ENCODE measurements at regions not wholly inside any gene's neighbourhood (a gene's known extent, or its start where the extent isn't known, plus 50 kb on each side); places are given as distances from the start of the nearest gene placed in this dataset.
"Not testable (repeated sequence)": the region's sequence is repeated elsewhere in the genome, so short reads cannot be mapped to it uniquely, and the experiment has no call there.

- H3K27ac ChIP-seq (ENCODE audit: insufficient read depth, low read depth, low read length, poor library complexity, severe bottlenecking): no peak overlapping the region
- no peaks in the 10 kb centered on the region for H3K27me3 ChIP-seq (ENCODE audit: control insufficient read depth, insufficient read depth, low read length, poor library complexity, severe bottlenecking)
- H3K36me3 ChIP-seq (ENCODE audit: control insufficient read depth, insufficient read depth, low read length): no peaks in the 10 kb centered on the region
- no peaks in the 10 kb centered on the region for H3K4me1 ChIP-seq (ENCODE audit: control insufficient read depth, insufficient read depth, low read length)
- WGBS, 2 experiments: 84 to 93% methylated on average over 2 to 3 of the region's 3 CpGs
- no peak overlapping the region for H3K4me3 ChIP-seq (ENCODE audit: insufficient read depth, low read depth, low read length)
- no peaks in the 10 kb centered on the region for H3K9me3 ChIP-seq (ENCODE audit: control insufficient read depth, low read length)
Observed at GRCh38 chr1:96144636-96145035, 576.9 kb upstream of the PTBP2 start.

GRCh38 chr1:96145492-96145891 lies 576.1 kb upstream of the PTBP2 start:
- no peak overlapping the region for H3K27ac ChIP-seq (ENCODE audit: insufficient read depth, low read depth, low read length, poor library complexity, severe bottlenecking)
- no peaks in the 10 kb centered on the region for H3K27me3 ChIP-seq (ENCODE audit: control insufficient read depth, insufficient read depth, low read length, poor library complexity, severe bottlenecking)
- no peak overlapping the region for H3K4me3 ChIP-seq (ENCODE audit: insufficient read depth, low read depth, low read length)
- H3K36me3 ChIP-seq (ENCODE audit: control insufficient read depth, insufficient read depth, low read length): no peaks in the 10 kb centered on the region
- no peaks in the 10 kb centered on the region for H3K4me1 ChIP-seq (ENCODE audit: control insufficient read depth, insufficient read depth, low read length)
- H3K9me3 ChIP-seq (ENCODE audit: control insufficient read depth, low read length): no peaks in the 10 kb centered on the region

- H3K36me3 ChIP-seq (ENCODE audit: control insufficient read depth, insufficient read depth, low read length); H3K27me3 ChIP-seq (ENCODE audit: control insufficient read depth, insufficient read depth, low read length, poor library complexity, severe bottlenecking); H3K27ac ChIP-seq (ENCODE audit: insufficient read depth, low read depth, low read length, poor library complexity, severe bottlenecking); H3K9me3 ChIP-seq (ENCODE audit: control insufficient read depth, low read length); H3K4me1 ChIP-seq (ENCODE audit: control insufficient read depth, insufficient read depth, low read length); H3K4me3 ChIP-seq (ENCODE audit: insufficient read depth, low read depth, low read length): not testable (repeated sequence)
- 85 to 92% methylated on average over 3 of the region's 3 CpGs for WGBS, 2 experiments
Observed at GRCh38 chr1:96152957-96153356, 568.6 kb upstream of the PTBP2 start.

GRCh38 chr1:96157101-96157500 lies 564.5 kb upstream of the PTBP2 start:
- no peak overlapping the region for H3K27ac ChIP-seq (ENCODE audit: insufficient read depth, low read depth, low read length, poor library complexity, severe bottlenecking)
- no peaks in the 10 kb centered on the region for H3K4me1 ChIP-seq (ENCODE audit: control insufficient read depth, insufficient read depth, low read length)
- H3K9me3 ChIP-seq (ENCODE audit: control insufficient read depth, low read length): no peaks in the 10 kb centered on the region
- no peaks in the 10 kb centered on the region for H3K27me3 ChIP-seq (ENCODE audit: control insufficient read depth, insufficient read depth, low read length, poor library complexity, severe bottlenecking)
- 93 to 97% methylated on average over 4 of the region's 4 CpGs for WGBS, 2 experiments
- no peaks in the 10 kb centered on the region for H3K36me3 ChIP-seq (ENCODE audit: control insufficient read depth, insufficient read depth, low read length)
- no peak overlapping the region for H3K4me3 ChIP-seq (ENCODE audit: insufficient read depth, low read depth, low read length)

- no peaks in the 10 kb centered on the region for H3K9me3 ChIP-seq (ENCODE audit: control insufficient read depth, low read length)
- 95 to 100% methylated on average over 2 of the region's 2 CpGs for WGBS, 2 experiments
- H3K36me3 ChIP-seq (ENCODE audit: control insufficient read depth, insufficient read depth, low read length): no peaks in the 10 kb centered on the region
- no peaks in the 10 kb centered on the region for H3K27me3 ChIP-seq (ENCODE audit: control insufficient read depth, insufficient read depth, low read length, poor library complexity, severe bottlenecking)
- no peak overlapping the region for H3K27ac ChIP-seq (ENCODE audit: insufficient read depth, low read depth, low read length, poor library complexity, severe bottlenecking)
- H3K4me1 ChIP-seq (ENCODE audit: control insufficient read depth, insufficient read depth, low read length): no peaks in the 10 kb centered on the region
- H3K4me3 ChIP-seq (ENCODE audit: insufficient read depth, low read depth, low read length): no peak overlapping the region
Observed at GRCh38 chr1:96159379-96159778, 562.2 kb upstream of the PTBP2 start.

GRCh38 chr1:96164053-96164452 lies 557.5 kb upstream of the PTBP2 start:
- Histone ChIP-seq H3K27ac (ENCODE audit: insufficient read depth, low read depth, low read length, poor library complexity, severe bottlenecking) (no peak overlapping the region), H3K36me3 (ENCODE audit: control insufficient read depth, insufficient read depth, low read length) (no peaks in the 10 kb centered on the region), H3K27me3 (ENCODE audit: control insufficient read depth, insufficient read depth, low read length, poor library complexity, severe bottlenecking) (no peaks in the 10 kb centered on the region), H3K4me1 (ENCODE audit: control insufficient read depth, insufficient read depth, low read length) (no peaks in the 10 kb centered on the region), H3K4me3 (ENCODE audit: insufficient read depth, low read depth, low read length) (no peak overlapping the region), H3K9me3 (ENCODE audit: control insufficient read depth, low read length) (no peaks in the 10 kb centered on the region)
- WGBS, 2 experiments: 94 to 99% methylated on average over 4 of the region's 4 CpGs

GRCh38 chr1:96178053-96178452 lies 543.5 kb upstream of the PTBP2 start:
- WGBS, 2 experiments: 93 to 97% methylated on average over 8 of the region's 8 CpGs
- Histone ChIP-seq H3K9me3 (ENCODE audit: control insufficient read depth, low read length) (no peaks in the 10 kb centered on the region), H3K4me1 (ENCODE audit: control insufficient read depth, insufficient read depth, low read length) (no peaks in the 10 kb centered on the region), H3K27ac (ENCODE audit: insufficient read depth, low read depth, low read length, poor library complexity, severe bottlenecking) (no peak overlapping the region), H3K36me3 (ENCODE audit: control insufficient read depth, insufficient read depth, low read length) (no peaks in the 10 kb centered on the region), H3K27me3 (ENCODE audit: control insufficient read depth, insufficient read depth, low read length, poor library complexity, severe bottlenecking) (no peaks in the 10 kb centered on the region), H3K4me3 (ENCODE audit: insufficient read depth, low read depth, low read length) (no peak overlapping the region)

- Histone ChIP-seq H3K27me3 (ENCODE audit: control insufficient read depth, insufficient read depth, low read length, poor library complexity, severe bottlenecking) (no peaks in the 10 kb centered on the region), H3K4me3 (ENCODE audit: insufficient read depth, low read depth, low read length) (no peak overlapping the region), H3K36me3 (ENCODE audit: control insufficient read depth, insufficient read depth, low read length) (no peaks in the 10 kb centered on the region), H3K4me1 (ENCODE audit: control insufficient read depth, insufficient read depth, low read length) (no peaks in the 10 kb centered on the region), H3K9me3 (ENCODE audit: control insufficient read depth, low read length) (no peaks in the 10 kb centered on the region), H3K27ac (ENCODE audit: insufficient read depth, low read depth, low read length, poor library complexity, severe bottlenecking) (no peak overlapping the region)
- WGBS, 2 experiments: no CpG with 5 or more reads among the region's 2 CpGs
Observed at GRCh38 chr1:96183485-96183884, 538.1 kb upstream of the PTBP2 start.

GRCh38 chr1:96183928-96184327 lies 537.7 kb upstream of the PTBP2 start:
- no peaks in the 10 kb centered on the region for H3K36me3 ChIP-seq (ENCODE audit: control insufficient read depth, insufficient read depth, low read length)
- H3K4me1 ChIP-seq (ENCODE audit: control insufficient read depth, insufficient read depth, low read length): no peaks in the 10 kb centered on the region
- H3K27me3 ChIP-seq (ENCODE audit: control insufficient read depth, insufficient read depth, low read length, poor library complexity, severe bottlenecking): no peaks in the 10 kb centered on the region
- 47 to 55% methylated on average over 6 of the region's 6 CpGs for WGBS, 2 experiments
- no peak overlapping the region for H3K27ac ChIP-seq (ENCODE audit: insufficient read depth, low read depth, low read length, poor library complexity, severe bottlenecking)
- no peak overlapping the region for H3K4me3 ChIP-seq (ENCODE audit: insufficient read depth, low read depth, low read length)
- no peaks in the 10 kb centered on the region for H3K9me3 ChIP-seq (ENCODE audit: control insufficient read depth, low read length)

GRCh38 chr1:96185181-96185580 lies 536.4 kb upstream of the PTBP2 start:
- no peaks in the 10 kb centered on the region for H3K36me3 ChIP-seq (ENCODE audit: control insufficient read depth, insufficient read depth, low read length)
- no peaks in the 10 kb centered on the region for H3K9me3 ChIP-seq (ENCODE audit: control insufficient read depth, low read length)
- H3K27ac ChIP-seq (ENCODE audit: insufficient read depth, low read depth, low read length, poor library complexity, severe bottlenecking): no peak overlapping the region
- no peaks in the 10 kb centered on the region for H3K27me3 ChIP-seq (ENCODE audit: control insufficient read depth, insufficient read depth, low read length, poor library complexity, severe bottlenecking)
- H3K4me3 ChIP-seq (ENCODE audit: insufficient read depth, low read depth, low read length): no peak overlapping the region
- WGBS, 2 experiments: 85 to 90% methylated on average over 2 of the region's 2 CpGs
- no peaks in the 10 kb centered on the region for H3K4me1 ChIP-seq (ENCODE audit: control insufficient read depth, insufficient read depth, low read length)

- H3K4me3 ChIP-seq (ENCODE audit: insufficient read depth, low read depth, low read length): no peak overlapping the region
- H3K36me3 ChIP-seq (ENCODE audit: control insufficient read depth, insufficient read depth, low read length): no peaks in the 10 kb centered on the region
- no peaks in the 10 kb centered on the region for H3K4me1 ChIP-seq (ENCODE audit: control insufficient read depth, insufficient read depth, low read length)
- H3K27me3 ChIP-seq (ENCODE audit: control insufficient read depth, insufficient read depth, low read length, poor library complexity, severe bottlenecking): no peaks in the 10 kb centered on the region
- no peak overlapping the region for H3K27ac ChIP-seq (ENCODE audit: insufficient read depth, low read depth, low read length, poor library complexity, severe bottlenecking)
- WGBS, 2 experiments: 63 to 88% methylated on average over 1 of the region's 1 CpG
- H3K9me3 ChIP-seq (ENCODE audit: control insufficient read depth, low read length): no peaks in the 10 kb centered on the region
Observed at GRCh38 chr1:96187020-96187419, 534.6 kb upstream of the PTBP2 start.

All from ectodermal cell (in vitro differentiated cells).